ENCODE measurements at regions not wholly inside any gene's neighbourhood (a gene's known extent, or its start where the extent isn't known, plus 50 kb on each side); places are given as distances from the start of the nearest gene placed in this dataset.

GRCh38 chr3:144343777-144344176 lies 372.2 kb downstream of the DIPK2A start (continued):
- TF ChIP-seq, protein P1, sequence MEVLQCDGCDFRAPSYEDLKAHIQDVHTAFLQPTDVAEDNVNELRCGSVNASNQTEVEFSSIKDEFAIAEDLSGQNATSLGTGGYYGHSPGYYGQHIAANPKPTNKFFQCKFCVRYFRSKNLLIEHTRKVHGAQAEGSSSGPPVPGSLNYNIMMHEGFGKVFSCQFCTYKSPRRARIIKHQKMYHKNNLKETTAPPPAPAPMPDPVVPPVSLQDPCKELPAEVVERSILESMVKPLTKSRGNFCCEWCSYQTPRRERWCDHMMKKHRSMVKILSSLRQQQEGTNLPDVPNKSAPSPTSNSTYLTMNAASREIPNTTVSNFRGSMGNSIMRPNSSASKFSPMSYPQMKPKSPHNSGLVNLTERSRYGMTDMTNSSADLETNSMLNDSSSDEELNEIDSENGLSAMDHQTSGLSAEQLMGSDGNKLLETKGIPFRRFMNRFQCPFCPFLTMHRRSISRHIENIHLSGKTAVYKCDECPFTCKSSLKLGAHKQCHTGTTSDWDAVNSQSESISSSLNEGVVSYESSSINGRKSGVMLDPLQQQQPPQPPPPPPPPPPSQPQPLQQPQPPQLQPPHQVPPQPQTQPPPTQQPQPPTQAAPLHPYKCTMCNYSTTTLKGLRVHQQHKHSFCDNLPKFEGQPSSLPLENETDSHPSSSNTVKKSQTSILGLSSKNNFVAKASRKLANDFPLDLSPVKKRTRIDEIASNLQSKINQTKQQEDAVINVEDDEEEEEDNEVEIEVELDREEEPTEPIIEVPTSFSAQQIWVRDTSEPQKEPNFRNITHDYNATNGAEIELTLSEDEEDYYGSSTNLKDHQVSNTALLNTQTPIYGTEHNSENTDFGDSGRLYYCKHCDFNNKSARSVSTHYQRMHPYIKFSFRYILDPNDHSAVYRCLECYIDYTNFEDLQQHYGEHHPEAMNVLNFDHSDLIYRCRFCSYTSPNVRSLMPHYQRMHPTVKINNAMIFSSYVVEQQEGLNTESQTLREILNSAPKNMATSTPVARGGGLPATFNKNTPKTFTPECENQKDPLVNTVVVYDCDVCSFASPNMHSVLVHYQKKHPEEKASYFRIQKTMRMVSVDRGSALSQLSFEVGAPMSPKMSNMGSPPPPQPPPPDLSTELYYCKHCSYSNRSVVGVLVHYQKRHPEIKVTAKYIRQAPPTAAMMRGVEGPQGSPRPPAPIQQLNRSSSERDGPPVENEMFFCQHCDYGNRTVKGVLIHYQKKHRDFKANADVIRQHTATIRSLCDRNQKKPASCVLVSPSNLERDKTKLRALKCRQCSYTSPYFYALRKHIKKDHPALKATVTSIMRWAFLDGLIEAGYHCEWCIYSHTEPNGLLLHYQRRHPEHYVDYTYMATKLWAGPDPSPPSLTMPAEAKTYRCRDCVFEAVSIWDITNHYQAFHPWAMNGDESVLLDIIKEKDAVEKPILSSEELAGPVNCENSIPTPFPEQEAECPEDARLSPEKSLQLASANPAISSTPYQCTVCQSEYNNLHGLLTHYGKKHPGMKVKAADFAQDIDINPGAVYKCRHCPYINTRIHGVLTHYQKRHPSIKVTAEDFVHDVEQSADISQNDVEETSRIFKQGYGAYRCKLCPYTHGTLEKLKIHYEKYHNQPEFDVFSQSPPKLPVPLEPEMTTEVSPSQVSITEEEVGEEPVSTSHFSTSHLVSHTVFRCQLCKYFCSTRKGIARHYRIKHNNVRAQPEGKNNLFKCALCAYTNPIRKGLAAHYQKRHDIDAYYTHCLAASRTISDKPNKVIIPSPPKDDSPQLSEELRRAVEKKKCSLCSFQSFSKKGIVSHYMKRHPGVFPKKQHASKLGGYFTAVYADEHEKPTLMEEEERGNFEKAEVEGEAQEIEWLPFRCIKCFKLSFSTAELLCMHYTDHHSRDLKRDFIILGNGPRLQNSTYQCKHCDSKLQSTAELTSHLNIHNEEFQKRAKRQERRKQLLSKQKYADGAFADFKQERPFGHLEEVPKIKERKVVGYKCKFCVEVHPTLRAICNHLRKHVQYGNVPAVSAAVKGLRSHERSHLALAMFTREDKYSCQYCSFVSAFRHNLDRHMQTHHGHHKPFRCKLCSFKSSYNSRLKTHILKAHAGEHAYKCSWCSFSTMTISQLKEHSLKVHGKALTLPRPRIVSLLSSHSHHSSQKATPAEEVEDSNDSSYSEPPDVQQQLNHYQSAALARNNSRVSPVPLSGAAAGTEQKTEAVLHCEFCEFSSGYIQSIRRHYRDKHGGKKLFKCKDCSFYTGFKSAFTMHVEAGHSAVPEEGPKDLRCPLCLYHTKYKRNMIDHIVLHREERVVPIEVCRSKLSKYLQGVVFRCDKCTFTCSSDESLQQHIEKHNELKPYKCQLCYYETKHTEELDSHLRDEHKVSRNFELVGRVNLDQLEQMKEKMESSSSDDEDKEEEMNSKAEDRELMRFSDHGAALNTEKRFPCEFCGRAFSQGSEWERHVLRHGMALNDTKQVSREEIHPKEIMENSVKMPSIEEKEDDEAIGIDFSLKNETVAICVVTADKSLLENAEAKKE (CRISPR knock-in tag; IDR thresholded peaks at IDR 0.05), result no peak
- TF ChIP-seq EZH2phosphoT487 (IDR thresholded peaks at IDR 0.05; ENCODE audit: unreplicated experiment), result no peak
- no peak for TF ChIP-seq ZNF114 (CRISPR knock-in tag; IDR thresholded peaks at IDR 0.05)
- no peak for TF ChIP-seq ZNF331 (CRISPR knock-in tag; IDR thresholded peaks at IDR 0.05; ENCODE audit: low read depth)
- no peak for TF ChIP-seq CREB1 (CRISPR knock-in tag; IDR thresholded peaks at IDR 0.05; ENCODE audit: low read depth)

DNA sequence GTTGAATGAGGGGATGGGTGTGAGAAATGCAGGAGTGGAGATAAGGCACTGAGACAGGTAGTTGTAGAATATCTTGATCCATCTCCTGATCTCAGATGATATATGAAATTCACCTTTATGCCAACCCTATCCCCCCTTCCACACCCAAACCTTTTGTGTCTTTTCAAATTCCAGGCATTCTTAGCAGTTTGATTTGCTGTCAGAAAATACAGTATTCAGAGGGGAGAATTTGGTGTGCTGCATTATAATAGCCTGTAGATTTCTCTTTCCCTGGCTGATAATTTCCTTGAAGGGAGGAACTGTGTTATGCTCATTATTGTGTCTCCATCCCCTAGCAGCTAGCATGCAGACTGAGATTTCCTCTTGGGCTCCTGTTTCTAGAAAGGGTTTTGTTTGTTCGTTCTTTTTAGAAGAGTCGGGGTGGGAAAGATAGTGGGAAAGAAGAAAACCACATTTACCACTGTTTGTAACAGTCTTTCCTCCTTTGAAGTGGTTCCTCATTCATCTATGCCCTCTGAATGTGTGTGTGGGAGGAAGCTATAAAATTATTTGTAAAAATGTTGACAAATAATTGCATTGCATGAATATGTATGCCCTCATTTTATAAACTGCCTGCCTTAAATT lies 373.4 kb downstream of the DIPK2A start:
- no peak overlapping the region for H3K4me3 ChIP-seq
- no peaks in the 10 kb centered on the region for H3K9me2 ChIP-seq (ENCODE audit: insufficient read depth)
- no peaks in the 10 kb centered on the region for H3K79me2 ChIP-seq (replicated peaks; ENCODE audit: insufficient read depth)
- H3K27ac ChIP-seq (ENCODE audit: low read depth), result peak overlapping the region; percentile 5; the same call in 1 of the 2 replicates
- peak; percentile 18 for DNase-seq (ENCODE audit: low spot score)
- Mint-ChIP-seq H3K27me3 (ENCODE audit: insufficient read depth, low read depth, poor library complexity) (peaks cover 2% of the 10 kb centered on the region), H3K36me3 (ENCODE audit: low read depth) (no peaks in the 10 kb centered on the region), H3K27ac (no peak overlapping the region), H3K9me3 (no peaks in the 10 kb centered on the region), H3K4me3 (no peak overlapping the region), H3K4me1 (peaks cover 16% of the 10 kb centered on the region)
- no peak overlapping the region for H2AFZ ChIP-seq
- H4K20me1 ChIP-seq (replicated peaks; ENCODE audit: insufficient read depth), result no peaks in the 10 kb centered on the region
- no peak for ATAC-seq
- H3F3A ChIP-seq (replicated peaks; ENCODE audit: low read depth), result no peaks in the 10 kb centered on the region
- no peak overlapping the region for H3K4me2 ChIP-seq
- no peaks in the 10 kb centered on the region for H3K27me3 ChIP-seq (ENCODE audit: insufficient read depth)
- no peaks in the 10 kb centered on the region for H3K36me3 ChIP-seq (ENCODE audit: insufficient read depth)
- peaks cover 7% of the 10 kb centered on the region; the same call in 1 of the 2 replicates for H3K4me1 ChIP-seq (ENCODE audit: insufficient read depth)
- TF ChIP-seq, protein P2, sequence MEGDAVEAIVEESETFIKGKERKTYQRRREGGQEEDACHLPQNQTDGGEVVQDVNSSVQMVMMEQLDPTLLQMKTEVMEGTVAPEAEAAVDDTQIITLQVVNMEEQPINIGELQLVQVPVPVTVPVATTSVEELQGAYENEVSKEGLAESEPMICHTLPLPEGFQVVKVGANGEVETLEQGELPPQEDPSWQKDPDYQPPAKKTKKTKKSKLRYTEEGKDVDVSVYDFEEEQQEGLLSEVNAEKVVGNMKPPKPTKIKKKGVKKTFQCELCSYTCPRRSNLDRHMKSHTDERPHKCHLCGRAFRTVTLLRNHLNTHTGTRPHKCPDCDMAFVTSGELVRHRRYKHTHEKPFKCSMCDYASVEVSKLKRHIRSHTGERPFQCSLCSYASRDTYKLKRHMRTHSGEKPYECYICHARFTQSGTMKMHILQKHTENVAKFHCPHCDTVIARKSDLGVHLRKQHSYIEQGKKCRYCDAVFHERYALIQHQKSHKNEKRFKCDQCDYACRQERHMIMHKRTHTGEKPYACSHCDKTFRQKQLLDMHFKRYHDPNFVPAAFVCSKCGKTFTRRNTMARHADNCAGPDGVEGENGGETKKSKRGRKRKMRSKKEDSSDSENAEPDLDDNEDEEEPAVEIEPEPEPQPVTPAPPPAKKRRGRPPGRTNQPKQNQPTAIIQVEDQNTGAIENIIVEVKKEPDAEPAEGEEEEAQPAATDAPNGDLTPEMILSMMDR (conservative IDR thresholded peaks at IDR 0.05; ENCODE audit: low read depth in 2 of 2), result no peak
- no peak for TF ChIP-seq EZH2phosphoT487 (IDR thresholded peaks at IDR 0.05; ENCODE audit: unreplicated experiment)
- no peak for TF ChIP-seq JUNB (IDR thresholded peaks at IDR 0.05; ENCODE audit: unreplicated experiment)
- TF ChIP-seq STAT1 (IDR thresholded peaks at IDR 0.05; ENCODE audit: unreplicated experiment), result no peak
- TF ChIP-seq, protein P3, sequence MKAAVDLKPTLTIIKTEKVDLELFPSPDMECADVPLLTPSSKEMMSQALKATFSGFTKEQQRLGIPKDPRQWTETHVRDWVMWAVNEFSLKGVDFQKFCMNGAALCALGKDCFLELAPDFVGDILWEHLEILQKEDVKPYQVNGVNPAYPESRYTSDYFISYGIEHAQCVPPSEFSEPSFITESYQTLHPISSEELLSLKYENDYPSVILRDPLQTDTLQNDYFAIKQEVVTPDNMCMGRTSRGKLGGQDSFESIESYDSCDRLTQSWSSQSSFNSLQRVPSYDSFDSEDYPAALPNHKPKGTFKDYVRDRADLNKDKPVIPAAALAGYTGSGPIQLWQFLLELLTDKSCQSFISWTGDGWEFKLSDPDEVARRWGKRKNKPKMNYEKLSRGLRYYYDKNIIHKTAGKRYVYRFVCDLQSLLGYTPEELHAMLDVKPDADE (IDR thresholded peaks at IDR 0.05), result no peak
- TF ChIP-seq ZNF114 (CRISPR knock-in tag; IDR thresholded peaks at IDR 0.05), result no peak
- TF ChIP-seq EZH2 (IDR thresholded peaks at IDR 0.05; ENCODE audit: low read depth, unreplicated experiment), result no peak
- TF ChIP-seq NANOG (IDR thresholded peaks at IDR 0.05; ENCODE audit: borderline replicate concordance), result no peak
- no peak for TF ChIP-seq ZNF331 (CRISPR knock-in tag; IDR thresholded peaks at IDR 0.05; ENCODE audit: low read depth)
- no peak for TF ChIP-seq REST (IDR thresholded peaks at IDR 0.05; ENCODE audit: unreplicated experiment)
